ENCODE measurements at regions not wholly inside any gene's neighbourhood (a gene's known extent, or its start where the extent isn't known, plus 50 kb on each side); places are given as distances from the start of the nearest gene placed in this dataset.

- ChIA-PET POLR2A (no interaction called here), CTCF (interaction anchor here (1.0 to 1.2 kb wide), 2 partner anchors 133 to 200 kb away, joined by 3 to 4 read pairs; no protein-coding TSS in a partner anchor)
- no peak for TF ChIP-seq CTCF (IDR thresholded peaks at IDR 0.05; ENCODE audit: control extremely low read depth, extremely low read depth, low read depth, missing control alignments)
- no peak for DNase-seq (ENCODE audit: extremely low spot score)
Observed at GRCh38 chr11:39174965-39175364, 2284.5 kb downstream of the LRRC4C start.

GRCh38 chr11:39174196-39174595 is 2285.3 kb downstream of the LRRC4C start:
- TF ChIP-seq CTCF (IDR thresholded peaks at IDR 0.05; ENCODE audit: control extremely low read depth, extremely low read depth, low read depth, missing control alignments), result no peak
- CTCF ChIA-PET, result interaction anchor here (1.2 kb wide), 1 partner anchor 132 kb away, joined by 4 read pairs; no protein-coding TSS in a partner anchor
- DNase-seq (ENCODE audit: extremely low spot score), result no peak
- POLR2A ChIA-PET, result no interaction called here

GRCh38 chr11:39165021-39165420 is 2294.4 kb downstream of the LRRC4C start:
- ChIA-PET POLR2A (no interaction called here), CTCF (no interaction called here)
- TF ChIP-seq CTCF (IDR thresholded peaks at IDR 0.05; ENCODE audit: control extremely low read depth, extremely low read depth, low read depth, missing control alignments), result no peak

GRCh38 chr11:39149214-39149613 is 2310.2 kb downstream of the LRRC4C start:
- POLR2A ChIA-PET, result no interaction called here
- DNase-seq (ENCODE audit: extremely low spot score), result no peak
- CTCF ChIA-PET, result interaction anchor here (2.2 kb wide), 1 partner anchor 12 kb away, joined by 5 read pairs; no protein-coding TSS in a partner anchor
- no peak for TF ChIP-seq CTCF (IDR thresholded peaks at IDR 0.05; ENCODE audit: control extremely low read depth, extremely low read depth, low read depth, missing control alignments)

More at GRCh38 chr11:39165021-39165420, 2294.4 kb downstream of the LRRC4C start:
- no peak for DNase-seq (ENCODE audit: extremely low spot score)

- no peak for TF ChIP-seq CTCF (IDR thresholded peaks at IDR 0.05; ENCODE audit: control extremely low read depth, extremely low read depth, low read depth, missing control alignments)
- ChIA-PET CTCF (interaction anchor here (1.1 kb wide), 1 partner anchor 9 kb away, joined by 3 read pairs; no protein-coding TSS in a partner anchor), POLR2A (no interaction called here)
- DNase-seq (ENCODE audit: extremely low spot score), result no peak
Observed at GRCh38 chr11:39145346-39145745, 2314.1 kb downstream of the LRRC4C start.

- TF ChIP-seq CTCF (IDR thresholded peaks at IDR 0.05; ENCODE audit: control extremely low read depth, extremely low read depth, low read depth, missing control alignments), result no peak
- ChIA-PET CTCF (interaction anchor here (1.1 to 1.2 kb wide), 2 partner anchors 8 to 13 kb away, joined by 3 to 5 read pairs; no protein-coding TSS in a partner anchor), POLR2A (no interaction called here)
- DNase-seq (ENCODE audit: extremely low spot score), result no peak
Observed at GRCh38 chr11:39144351-39145130, 2314.9 kb downstream of the LRRC4C start.

All from GM10248 (cell line).